Keratinocyte (primary cell): ENCODE measurements at regions not wholly inside any gene's neighbourhood (a gene's known extent, or its start where the extent isn't known, plus 50 kb on each side); places are given as distances from the start of the nearest gene placed in this dataset.

Experiments used
- DNase-seq: peaks from one replicate; pipeline ENCODE4 v3.0.0-alpha.2; 2011; ENCODE audit warnings: low read depth, missing footprints, low spot score
- FAIRE-seq: peaks from 2 replicates; lab custom pipeline; 2011; peaks lifted over from hg19 to GRCh38; lab: Jason Lieb, UNC
- H2AFZ ChIP-seq: 2 replicates; pipeline ENCODE4 v1.6.0; 2012; ENCODE audit warnings: low read length, control low read depth, inconsistent platforms; ENCODE audit not compliant: control insufficient read depth
- H3K27ac ChIP-seq: 2 replicates; pipeline ENCODE4 v1.5.1; 2011; ENCODE audit warnings: low read length; ENCODE audit not compliant: control insufficient read depth, insufficient read depth
- H3K27me3 ChIP-seq: 3 replicates; pipeline ENCODE4 v1.6.0; 2011; ENCODE audit warnings: low read length; ENCODE audit not compliant: control insufficient read depth, insufficient read depth; ENCODE audit errors: extremely low read depth
- H3K36me3 ChIP-seq, 2 experiments: 2 replicates in 1 of 2; 3 replicates in 1 of 2; pipeline ENCODE4 v1.5.1; 2011; ENCODE audit warnings: low read length in 2 of 2, mild to moderate bottlenecking in 1 of 2; ENCODE audit not compliant: control insufficient read depth in 2 of 2, insufficient read depth in 2 of 2; ENCODE audit errors: extremely low read depth in 1 of 2
- H3K4me1 ChIP-seq: 3 replicates; pipeline ENCODE4 v1.5.1; 2011; ENCODE audit warnings: low read length; ENCODE audit not compliant: control insufficient read depth, insufficient read depth; ENCODE audit errors: extremely low read depth
- H3K4me2 ChIP-seq: 3 replicates; pipeline ENCODE4 v1.6.0; 2011; ENCODE audit warnings: low read depth, low read length; ENCODE audit not compliant: control insufficient read depth, insufficient read depth; ENCODE audit errors: extremely low read depth
- H3K4me3 ChIP-seq, 3 experiments: fragments of 200-600 bp in 1 of 3; sonication (generic) in 1 of 3; 2 replicates in 2 of 3; 3 replicates in 1 of 3; pipeline ENCODE4 v1.5.1; 2011 to 2016; ENCODE audit warnings: low read length in 3 of 3, mild to moderate bottlenecking in 3 of 3, control low read depth in 2 of 3, inconsistent platforms in 1 of 3, low read depth in 1 of 3, mixed read lengths in 1 of 3, mixed run types in 1 of 3, moderate library complexity in 1 of 3; ENCODE audit not compliant: control insufficient read depth in 2 of 3, insufficient read depth in 2 of 3; ENCODE audit errors: extremely low read depth in 1 of 3
- H3K79me2 ChIP-seq: 2 replicates; pipeline ENCODE4 v1.6.0; 2012; ENCODE audit warnings: low read length; ENCODE audit not compliant: control insufficient read depth, insufficient read depth
- H3K9ac ChIP-seq: 3 replicates; pipeline ENCODE4 v1.6.0; 2011; ENCODE audit warnings: low read length; ENCODE audit not compliant: control insufficient read depth, insufficient read depth; ENCODE audit errors: extremely low read depth
- H3K9me1 ChIP-seq: 3 replicates; pipeline ENCODE4 v1.6.0; 2011; ENCODE audit warnings: low read length; ENCODE audit not compliant: control insufficient read depth, insufficient read depth; ENCODE audit errors: extremely low read depth
- H3K9me3 ChIP-seq: 2 replicates; pipeline ENCODE4 v1.5.1; 2012; ENCODE audit warnings: low read depth, low read length; ENCODE audit not compliant: control insufficient read depth
- H4K20me1 ChIP-seq: 3 replicates; pipeline ENCODE4 v1.6.0; 2011; ENCODE audit warnings: low read length; ENCODE audit not compliant: control insufficient read depth, insufficient read depth; ENCODE audit errors: extremely low read depth
- EZH2 ChIP-seq: IDR thresholded peaks from one replicate; pipeline ENCODE4 v1.6.1; 2012; ENCODE audit warnings: inconsistent platforms, mild to moderate bottlenecking, low read length, moderate library complexity
- dilution Hi-C: fragments of 300-500 bp; cut with MboI; formaldehyde crosslinking; loops from one replicate; pipeline ENCODE4 v1.7.0; 2020; ENCODE audit warnings: low sequenced_read_pairs; ENCODE audit not compliant: extremely low pct_ligation_motif_present
- TF ChIP-seq, protein P1 (sequence below), 3 experiments: IDR thresholded peaks in 1 of 3; conservative IDR thresholded peaks in 1 of 3; optimal IDR thresholded peaks in 1 of 3; 2 replicates in 2 of 3; 3 replicates in 1 of 3; pipeline versions ENCODE3 to v1.5.1; 2011; ENCODE audit warnings: low read length in 3 of 3, mild to moderate bottlenecking in 3 of 3, moderate library complexity in 2 of 3, control low read depth in 1 of 3, inconsistent platforms in 1 of 3; ENCODE audit not compliant: insufficient read depth in 2 of 3; ENCODE audit errors: extremely low read depth in 1 of 3

DNA sequence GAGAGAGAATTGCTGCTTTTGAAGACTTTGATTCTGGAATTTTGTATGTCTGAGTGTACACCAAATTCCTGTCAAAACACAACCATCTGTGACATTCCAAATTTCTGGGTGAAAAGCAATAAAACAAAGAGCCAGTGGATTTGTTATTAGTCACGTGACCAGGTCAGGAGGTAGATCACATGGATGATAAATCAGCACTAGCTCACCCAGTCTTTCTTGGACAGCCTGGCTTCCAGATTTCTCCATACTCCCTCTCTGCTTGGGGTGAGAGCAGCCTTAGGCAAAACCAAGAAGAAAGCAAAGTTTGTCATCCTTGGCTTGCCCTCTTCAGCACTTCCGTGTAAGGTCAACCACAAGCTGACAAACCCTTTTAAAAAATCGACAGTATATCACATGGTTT is 194.2 kb downstream of the CLCN4 start:
- H3K9ac ChIP-seq: no peak overlapping the region
- no peaks in the 10 kb centered on the region for H3K4me1 ChIP-seq
- H3K27me3 ChIP-seq: no peaks in the 10 kb centered on the region
- H2AFZ ChIP-seq: no peak overlapping the region
- no peaks in the 10 kb centered on the region for H3K9me3 ChIP-seq
- H3K4me2 ChIP-seq: no peak overlapping the region
- FAIRE-seq (no peak), DNase-seq (no peak)
- no peaks in the 10 kb centered on the region for H3K9me1 ChIP-seq
- dilution Hi-C loops: no loop called here
- no peaks in the 10 kb centered on the region for H3K36me3 ChIP-seq
- no peaks in the 10 kb centered on the region for H4K20me1 ChIP-seq
- TF ChIP-seq, protein P1, sequence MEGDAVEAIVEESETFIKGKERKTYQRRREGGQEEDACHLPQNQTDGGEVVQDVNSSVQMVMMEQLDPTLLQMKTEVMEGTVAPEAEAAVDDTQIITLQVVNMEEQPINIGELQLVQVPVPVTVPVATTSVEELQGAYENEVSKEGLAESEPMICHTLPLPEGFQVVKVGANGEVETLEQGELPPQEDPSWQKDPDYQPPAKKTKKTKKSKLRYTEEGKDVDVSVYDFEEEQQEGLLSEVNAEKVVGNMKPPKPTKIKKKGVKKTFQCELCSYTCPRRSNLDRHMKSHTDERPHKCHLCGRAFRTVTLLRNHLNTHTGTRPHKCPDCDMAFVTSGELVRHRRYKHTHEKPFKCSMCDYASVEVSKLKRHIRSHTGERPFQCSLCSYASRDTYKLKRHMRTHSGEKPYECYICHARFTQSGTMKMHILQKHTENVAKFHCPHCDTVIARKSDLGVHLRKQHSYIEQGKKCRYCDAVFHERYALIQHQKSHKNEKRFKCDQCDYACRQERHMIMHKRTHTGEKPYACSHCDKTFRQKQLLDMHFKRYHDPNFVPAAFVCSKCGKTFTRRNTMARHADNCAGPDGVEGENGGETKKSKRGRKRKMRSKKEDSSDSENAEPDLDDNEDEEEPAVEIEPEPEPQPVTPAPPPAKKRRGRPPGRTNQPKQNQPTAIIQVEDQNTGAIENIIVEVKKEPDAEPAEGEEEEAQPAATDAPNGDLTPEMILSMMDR (optimal IDR thresholded peaks at IDR 0.05 in 1 of 3, IDR thresholded peaks at IDR 0.05 in 1 of 3, conservative IDR thresholded peaks at IDR 0.05 in 1 of 3; ENCODE audit: extremely low read depth in 1 of 3, insufficient read depth in 2 of 3, low read length in 3 of 3): no peak
- TF ChIP-seq EZH2: no peak
- no peak overlapping the region for H3K4me3 ChIP-seq
- no peak overlapping the region for H3K27ac ChIP-seq
- H3K79me2 ChIP-seq: no peaks in the 10 kb centered on the region

DNA sequence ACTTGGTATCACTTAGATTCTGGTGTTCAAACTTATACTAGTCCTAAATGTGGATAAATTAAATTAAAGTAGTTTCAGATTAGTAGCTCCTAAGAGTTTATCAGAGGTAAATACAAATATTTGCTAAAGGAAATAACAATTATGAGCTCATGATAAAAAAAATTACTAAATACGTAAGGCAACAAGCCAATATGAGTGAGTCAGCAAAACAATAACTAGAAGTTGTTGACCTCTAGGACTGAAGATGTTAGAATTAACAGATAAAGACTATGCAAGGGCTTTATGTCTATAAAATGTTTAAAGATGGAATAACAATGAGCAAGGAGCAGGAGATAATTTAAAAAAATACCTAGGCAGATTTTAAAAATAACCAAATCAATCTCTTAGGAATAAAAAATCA is 195.8 kb downstream of the CLCN4 start:
- no peaks in the 10 kb centered on the region for H3K9me1 ChIP-seq
- H3K9me3 ChIP-seq: no peaks in the 10 kb centered on the region
- H4K20me1 ChIP-seq: no peaks in the 10 kb centered on the region
- no peak overlapping the region for H3K4me2 ChIP-seq
- no peak for TF ChIP-seq EZH2
- TF ChIP-seq, protein P1 (optimal IDR thresholded peaks at IDR 0.05 in 1 of 3, IDR thresholded peaks at IDR 0.05 in 1 of 3, conservative IDR thresholded peaks at IDR 0.05 in 1 of 3; ENCODE audit: extremely low read depth in 1 of 3, insufficient read depth in 2 of 3, low read length in 3 of 3): no peak
- H3K27me3 ChIP-seq: no peaks in the 10 kb centered on the region
- H3K9ac ChIP-seq: no peak overlapping the region
- H2AFZ ChIP-seq: no peak overlapping the region
- dilution Hi-C loops: no loop called here
- no peaks in the 10 kb centered on the region for H3K79me2 ChIP-seq
- H3K27ac ChIP-seq: no peak overlapping the region
- FAIRE-seq (no peak), DNase-seq (no peak)
- no peak overlapping the region for H3K4me3 ChIP-seq
- peaks cover 3% of the 10 kb centered on the region for H3K4me1 ChIP-seq
- H3K36me3 ChIP-seq: no peaks in the 10 kb centered on the region
